Ammon's horn (tissue), 1 donor: ENCODE measurements at regions not wholly inside any gene's neighbourhood (a gene's known extent, or its start where the extent isn't known, plus 50 kb on each side); places are given as distances from the start of the nearest gene placed in this dataset.

Source experiments
- DNase-seq: peaks from one replicate; pipeline ENCODE4 v3.0.0-alpha.2; 2016; ENCODE audit warnings: low spot score

DNA sequence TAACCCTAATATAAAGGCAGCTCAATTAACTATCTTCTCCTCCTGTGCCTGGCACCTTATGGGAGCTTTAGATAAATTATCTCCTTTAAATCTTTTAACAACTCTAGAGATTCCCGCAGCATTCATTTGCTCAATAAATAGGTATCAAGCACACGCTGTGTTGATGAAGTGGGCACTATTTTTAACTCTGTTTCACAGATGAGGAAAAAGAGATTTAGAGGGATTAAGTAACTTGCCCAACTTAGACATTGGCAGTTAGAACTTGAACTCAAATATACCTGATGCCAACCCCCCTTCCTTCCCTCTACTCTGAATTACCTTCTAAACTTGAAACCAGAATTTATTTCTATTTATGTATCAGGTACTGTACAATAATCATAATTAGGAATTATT is 112.4 kb downstream of the SH3TC2 start:
- DNase-seq: no peak

DNA sequence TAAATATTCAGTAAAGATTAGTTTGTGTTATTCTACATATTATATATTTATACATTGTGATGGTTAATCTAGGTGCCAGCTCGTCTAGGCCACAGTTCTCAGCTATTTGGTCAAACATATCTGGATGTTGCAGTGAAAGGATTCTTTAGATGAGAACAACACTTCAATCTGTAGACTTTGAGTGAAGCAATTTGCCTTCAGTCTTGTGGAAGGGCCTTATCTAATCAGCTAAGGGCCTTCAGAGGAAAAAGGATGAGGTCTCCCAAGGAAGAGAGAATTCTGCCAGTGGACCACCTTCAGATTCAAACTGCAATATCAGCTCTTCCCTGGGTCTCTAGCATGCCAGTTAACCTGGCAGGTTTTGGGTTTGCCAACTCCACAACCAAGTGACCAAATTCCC is 112.0 kb downstream of the SH3TC2 start:
- no peak for DNase-seq

GRCh38 chr5:148951612-148952011 is 111.2 kb downstream of the SH3TC2 start:
- no peak for DNase-seq

DNA sequence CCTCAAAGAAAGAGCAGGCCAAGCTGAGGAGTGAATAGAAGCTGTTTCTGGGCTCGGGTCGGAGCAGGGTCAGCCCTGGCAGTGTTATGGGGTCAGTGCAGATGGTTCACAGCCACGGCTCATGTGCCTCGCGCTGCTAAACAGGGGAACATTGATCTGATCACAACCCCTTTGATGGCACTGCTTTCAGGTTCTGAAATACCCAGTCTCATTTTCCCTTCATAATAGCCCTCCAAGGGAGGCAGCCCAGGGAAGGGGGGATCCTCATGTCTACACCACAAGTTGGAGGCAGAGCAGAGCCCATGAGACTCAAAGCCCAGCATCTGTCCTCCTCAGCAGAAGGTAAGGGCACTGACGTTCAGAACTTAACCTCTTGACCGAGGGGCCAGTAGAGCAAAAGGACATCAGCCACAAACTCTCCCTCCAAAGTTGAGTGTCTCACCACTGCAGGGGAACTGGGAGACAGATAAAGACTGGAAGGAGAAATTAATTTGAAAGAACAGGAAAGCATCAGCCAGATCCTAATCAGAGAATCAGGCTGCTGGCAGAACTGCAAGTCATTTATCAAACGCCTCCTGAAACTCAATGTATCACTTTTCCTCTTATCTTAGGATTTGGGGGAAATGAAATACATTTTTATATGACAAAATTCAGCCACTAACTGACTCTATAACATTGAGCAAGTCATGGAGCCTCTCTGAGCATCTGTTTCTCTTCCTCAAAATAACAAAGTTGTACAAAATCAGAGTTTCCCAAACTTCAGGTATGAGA is 110.6 kb downstream of the SH3TC2 start:
- DNase-seq: no peak

DNA sequence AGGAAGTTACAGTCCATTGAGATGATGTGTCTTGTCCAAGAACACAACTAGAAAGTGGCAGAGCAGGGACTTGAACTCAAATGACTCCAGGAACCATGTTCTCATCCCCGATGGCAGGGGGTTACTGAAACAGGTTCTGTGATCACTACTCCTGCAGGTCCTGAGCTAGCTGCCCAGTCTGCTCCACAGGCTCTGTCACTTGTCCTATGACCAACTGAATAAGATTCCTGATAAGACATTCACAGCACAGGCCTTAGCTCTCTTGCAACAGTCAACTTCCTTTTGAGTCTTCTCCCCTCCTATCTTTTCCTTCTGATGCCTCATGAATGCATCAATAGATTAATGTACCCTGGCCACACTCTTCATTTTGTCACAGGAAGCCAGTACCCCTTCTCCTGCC is 109.2 kb downstream of the SH3TC2 start:
- no peak for DNase-seq
